Sigmoid colon (tissue), 4 donors: ENCODE measurements at regions not wholly inside any gene's neighbourhood (a gene's known extent, or its start where the extent isn't known, plus 50 kb on each side); places are given as distances from the start of the nearest gene placed in this dataset.

Source experiments
- CTCF ChIP-seq, 4 experiments: fragments of 450-650 bp in 3 of 4; fragments of 200-600 bp in 1 of 4; IDR thresholded peaks; one replicate each; pipeline ENCODE4 v1.5.1; 2016 to 2019; ENCODE audit warnings: antibody characterized with exemption in 4 of 4, mild to moderate bottlenecking in 3 of 4, moderate library complexity in 2 of 4
- POLR2A ChIP-seq, 2 donors: fragments of 450-650 bp; IDR thresholded peaks; one replicate each; pipeline ENCODE4 v1.6.1; 2016; ENCODE audit warnings: antibody characterized with exemption in 2 of 2, mild to moderate bottlenecking in 2 of 2, moderate library complexity in 2 of 2
- POLR2AphosphoS5 ChIP-seq, 4 donors: sonication (generic); formaldehyde crosslinking; IDR thresholded peaks; one replicate each; pipeline ENCODE4 v1.6.1; 2017; ENCODE audit warnings: antibody characterized with exemption in 4 of 4

- TF ChIP-seq CTCF (IDR thresholded peaks at IDR 0.05), result no peak
- no peak for TF ChIP-seq POLR2AphosphoS5 (IDR thresholded peaks at IDR 0.05)
- TF ChIP-seq POLR2A (IDR thresholded peaks at IDR 0.05), result no peak
These were observed 611.5 kb upstream of the IMPG1 start for GRCh38 chr6:76683985-76684384.
